SH-SY5Y (cell line): ENCODE measurements at regions not wholly inside any gene's neighbourhood (a gene's known extent, or its start where the extent isn't known, plus 50 kb on each side); places are given as distances from the start of the nearest gene placed in this dataset.
A peak's percentile ranks its signal among the peaks of the same experiment; 100 is the strongest.

ENCODE experiments used
- GATA2 ChIP-seq: IDR thresholded peaks from 2 replicates; pipeline ENCODE4 v1.6.1; 2011; ENCODE audit warnings: mild to moderate bottlenecking, low read depth, low read length
- GATA3 ChIP-seq: IDR thresholded peaks from 2 replicates; pipeline ENCODE4 v1.6.1; 2011; ENCODE audit warnings: low read depth, mild to moderate bottlenecking, low read length, moderate library complexity

DNA sequence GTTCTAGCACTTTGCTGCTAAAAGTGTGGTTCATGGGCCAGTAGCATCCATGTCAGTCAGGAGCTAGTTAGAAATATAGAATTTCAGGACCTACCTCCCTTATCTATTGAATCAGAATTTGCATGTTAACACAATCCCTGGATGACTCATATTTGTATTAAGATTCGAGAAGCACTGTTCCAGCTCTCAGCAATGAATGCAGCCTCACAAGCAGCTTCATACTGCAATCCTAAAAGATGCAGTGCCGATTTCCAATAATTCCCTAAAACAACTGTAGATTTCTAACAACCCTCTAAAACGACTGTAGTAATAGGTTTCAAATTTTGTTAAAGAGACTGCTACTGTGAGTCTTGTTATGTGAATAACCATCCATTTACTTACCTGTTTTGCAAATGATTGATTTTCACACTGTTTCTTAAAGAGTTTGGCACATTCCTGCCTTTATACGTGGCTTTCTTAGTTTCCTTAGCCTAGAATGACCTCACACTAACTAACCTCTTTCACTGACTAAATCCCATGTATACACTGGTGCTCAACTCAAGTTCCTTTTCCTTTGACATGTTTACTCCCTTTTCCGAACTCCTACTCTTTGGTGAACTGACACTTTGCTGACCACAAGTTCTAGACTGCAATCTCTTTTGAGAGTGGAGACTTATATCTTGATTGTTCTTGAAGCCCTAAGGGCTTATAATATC is 511.8 kb downstream of the METTL15 start:
- TF ChIP-seq GATA2, result no peak
- no peak for TF ChIP-seq GATA3

- no peak for TF ChIP-seq GATA3
- no peak for TF ChIP-seq GATA2
Measured at GRCh38 chr11:28618416-28618815, 510.2 kb downstream of the METTL15 start.

- no peak for TF ChIP-seq GATA3
- TF ChIP-seq GATA2, result no peak
Measured at GRCh38 chr11:28616160-28616965, 508.2 kb downstream of the METTL15 start.

- TF ChIP-seq GATA3 (no peak), GATA2 (no peak)
Measured at GRCh38 chr11:28615542-28615941, 507.4 kb downstream of the METTL15 start.

- no peak for TF ChIP-seq GATA3
Measured at GRCh38 chr11:28606930-28607329, 498.7 kb downstream of the METTL15 start.

DNA sequence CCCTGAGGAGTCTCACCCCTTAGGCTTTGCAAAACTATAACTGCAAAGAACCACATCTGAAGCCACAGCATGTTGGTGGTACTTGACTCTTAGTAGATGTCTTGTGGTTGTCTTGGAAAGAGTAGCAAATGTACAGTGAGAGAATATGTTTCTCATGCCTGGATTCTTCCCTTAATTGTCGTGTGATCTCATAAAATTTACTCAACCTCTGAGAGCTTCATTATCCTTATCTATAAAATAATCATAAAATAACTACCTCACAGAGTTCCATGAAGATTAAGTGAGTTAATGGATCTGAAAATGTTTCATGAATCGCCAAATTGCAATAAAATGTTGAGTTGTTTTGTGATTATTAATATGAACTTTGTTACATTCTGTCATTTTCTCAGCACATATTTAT is 491.5 kb downstream of the METTL15 start:
- TF ChIP-seq GATA2 (no peak), GATA3 (no peak)

DNA sequence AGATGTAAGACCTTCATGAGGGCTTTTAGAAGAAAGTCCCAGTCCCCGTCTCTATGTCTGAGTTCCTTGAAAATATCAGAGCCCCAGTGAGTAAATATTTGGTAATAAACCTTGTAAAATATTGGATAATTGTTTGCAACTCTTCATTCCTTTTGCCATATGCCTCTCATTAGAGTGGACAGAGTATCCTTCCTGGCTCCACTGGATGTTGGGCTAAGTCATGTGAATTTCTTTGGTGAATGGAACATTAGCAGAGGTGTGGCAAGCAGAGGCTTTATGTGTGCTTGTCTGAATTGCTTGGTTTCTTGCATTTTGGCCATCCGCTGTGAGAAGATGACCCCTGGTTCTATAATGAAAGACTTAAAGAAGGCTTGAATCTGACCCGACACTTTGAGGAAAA is 490.3 kb downstream of the METTL15 start:
- TF ChIP-seq GATA3 (no peak), GATA2 (no peak)

DNA sequence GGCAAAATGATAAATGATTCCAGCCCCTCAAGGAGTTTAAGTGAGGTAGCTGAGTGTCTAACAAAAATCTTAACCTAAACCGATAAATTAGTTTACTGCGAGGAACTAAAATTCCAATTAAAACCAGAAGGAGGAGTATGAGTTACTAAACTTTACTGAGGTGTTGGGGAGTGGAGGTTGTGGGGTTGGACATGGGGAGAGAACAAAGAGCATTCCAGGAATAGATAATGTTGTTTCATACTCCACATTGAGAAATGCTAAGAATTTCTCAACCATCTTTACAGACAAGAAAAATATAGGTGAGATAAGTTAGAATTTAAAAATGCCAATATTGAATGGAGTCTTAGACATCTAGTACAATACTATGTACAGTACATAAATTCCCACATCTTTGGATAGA is 488.6 kb downstream of the METTL15 start:
- TF ChIP-seq GATA3 (no peak), GATA2 (no peak)

- no peak for TF ChIP-seq GATA2
- no peak for TF ChIP-seq GATA3
Measured at GRCh38 chr11:28592141-28592540, 484.0 kb downstream of the METTL15 start.

- TF ChIP-seq GATA2 (no peak), GATA3 (no peak)
Measured at GRCh38 chr11:28584992-28585391, 476.8 kb downstream of the METTL15 start.

GRCh38 chr11:28582506-28582905 is 474.3 kb downstream of the METTL15 start:
- TF ChIP-seq GATA2, result peak; percentile 50; the same call in 1 of the 2 replicates
- no peak for TF ChIP-seq GATA3

DNA sequence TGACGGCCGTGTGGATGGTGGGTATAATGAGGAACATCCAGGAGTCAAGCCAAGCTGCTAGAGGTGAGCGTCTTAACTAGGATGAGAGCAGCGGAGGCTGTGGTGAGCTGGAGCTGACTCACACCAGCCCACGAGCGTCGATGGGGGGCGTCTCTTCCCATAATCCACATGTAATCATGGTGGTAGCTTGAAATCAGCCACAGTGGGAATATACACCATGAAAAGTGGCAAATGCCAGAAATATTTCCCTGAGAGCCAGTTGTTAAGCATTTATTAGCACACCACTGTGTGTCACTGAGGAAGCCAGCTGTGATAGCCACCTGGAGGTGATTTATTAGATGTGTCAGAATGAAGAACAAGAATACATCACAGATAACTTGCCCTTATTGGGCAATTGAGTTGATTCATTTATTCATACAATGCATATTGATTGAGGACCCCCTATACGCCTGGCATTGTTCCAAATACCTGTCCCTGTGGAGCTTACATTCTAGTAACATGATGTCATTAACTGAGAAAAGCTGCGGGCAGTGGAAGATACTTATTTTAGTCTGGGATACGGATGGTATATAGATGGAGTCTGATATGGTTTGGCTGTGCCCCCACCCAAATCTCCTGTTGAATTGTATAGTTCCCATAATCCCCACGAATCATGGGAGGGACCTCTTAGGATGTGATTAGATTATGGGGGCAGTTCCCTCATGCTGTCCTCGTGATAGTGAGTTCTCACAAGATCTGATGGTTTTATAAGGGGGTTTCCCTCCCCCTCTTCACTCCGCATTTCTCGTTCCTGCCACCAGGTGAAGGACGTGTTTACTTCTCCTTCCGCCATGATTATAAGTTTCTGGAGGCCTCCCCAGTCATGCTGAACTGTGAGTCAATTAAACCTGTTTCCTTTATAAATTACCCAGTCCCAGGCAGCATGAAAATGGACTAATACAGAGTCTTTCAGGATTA is 473.4 kb downstream of the METTL15 start:
- TF ChIP-seq GATA2, result no peak
- TF ChIP-seq GATA3, result no peak

- TF ChIP-seq GATA2 (no peak), GATA3 (no peak)
Measured at GRCh38 chr11:28571371-28571770, 463.2 kb downstream of the METTL15 start.

DNA sequence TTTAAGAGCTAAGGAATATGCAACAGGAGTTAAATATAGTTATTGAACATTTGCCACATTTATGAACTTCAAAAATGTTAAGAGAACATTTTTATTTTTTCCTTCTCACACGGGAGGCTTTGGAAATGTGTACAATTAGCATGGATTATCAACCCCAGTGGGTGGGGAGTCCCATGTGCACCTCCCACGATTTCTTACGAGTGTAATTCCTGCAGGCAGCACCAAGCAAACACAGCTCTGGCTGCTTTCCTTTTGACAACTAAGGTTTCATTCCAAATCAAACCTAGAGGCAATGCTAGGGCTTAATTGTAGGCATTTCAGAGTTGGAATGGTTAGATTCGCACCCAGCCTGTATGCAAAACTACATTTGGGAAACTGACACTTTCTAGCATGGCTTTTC is 460.9 kb downstream of the METTL15 start:
- TF ChIP-seq GATA3 (no peak), GATA2 (no peak)
